ENCODE measurements at regions not wholly inside any gene's neighbourhood (a gene's known extent, or its start where the extent isn't known, plus 50 kb on each side); places are given as distances from the start of the nearest gene placed in this dataset.
"Not testable (repeated sequence)": the region's sequence is repeated elsewhere in the genome, so short reads cannot be mapped to it uniquely, and the experiment has no call there.

- Histone ChIP-seq H3K4me1 (ENCODE audit: control extremely low read depth in 1 of 4, control insufficient read depth in 4 of 4, insufficient read depth in 4 of 4, low read length in 3 of 4) (no peaks in the 10 kb centered on the region), H3K36me3 (ENCODE audit: control insufficient read depth in 4 of 4, insufficient read depth in 4 of 4, low read length in 3 of 4) (no peaks in the 10 kb centered on the region), H3K4me3 (ENCODE audit: control insufficient read depth in 1 of 7, extremely low read depth in 1 of 7, insufficient read depth in 4 of 7, low read depth in 2 of 7, low read length in 6 of 7) (no peak overlapping the region), H3K27ac (ENCODE audit: insufficient read depth in 1 of 2, low read depth in 1 of 2, low read length in 2 of 2, poor library complexity in 1 of 2, severe bottlenecking in 2 of 2) (no peak overlapping the region), H3K27me3 (replicated peaks in 2 of 5; ENCODE audit: control insufficient read depth in 4 of 5, insufficient read depth in 5 of 5, low read length in 4 of 5) (no peaks in the 10 kb centered on the region), H3K9me3 (ENCODE audit: control extremely low read depth in 1 of 5, control insufficient read depth in 4 of 5, insufficient read depth in 2 of 5, low read depth in 1 of 5, low read length in 4 of 5) (no peaks in the 10 kb centered on the region)
- POLR2A ChIA-PET = no interaction called here
- CTCF ChIA-PET = no interaction called here
- no CpG with 5 or more reads among the region's 1 CpG for WGBS (ENCODE audit: insufficient coverage)
- no peak for DNase-seq
Measured at GRCh38 chr7:115600207-115600606, 430.4 kb downstream of the TFEC start.

GRCh38 chr7:115599184-115599583 lies 431.4 kb downstream of the TFEC start:
- 100% methylated on average over 1 of the region's 2 CpGs for WGBS (ENCODE audit: insufficient coverage)
- POLR2A ChIA-PET, DNase-seq: not testable (repeated sequence)

GRCh38 chr7:115597220-115597619 lies 433.3 kb downstream of the TFEC start:
- H3K27ac ChIP-seq (ENCODE audit: insufficient read depth in 1 of 2, low read depth in 1 of 2, low read length in 2 of 2, poor library complexity in 1 of 2, severe bottlenecking in 2 of 2); H3K4me3 ChIP-seq (ENCODE audit: control insufficient read depth in 1 of 7, extremely low read depth in 1 of 7, insufficient read depth in 4 of 7, low read depth in 2 of 7, low read length in 6 of 7); DNase-seq; CTCF ChIA-PET; H3K9me3 ChIP-seq (ENCODE audit: control extremely low read depth in 1 of 5, control insufficient read depth in 4 of 5, insufficient read depth in 2 of 5, low read depth in 1 of 5, low read length in 4 of 5); POLR2A ChIA-PET; H3K4me1 ChIP-seq (ENCODE audit: control extremely low read depth in 1 of 4, control insufficient read depth in 4 of 4, insufficient read depth in 4 of 4, low read length in 3 of 4); H3K27me3 ChIP-seq (replicated peaks in 2 of 5; ENCODE audit: control insufficient read depth in 4 of 5, insufficient read depth in 5 of 5, low read length in 4 of 5); H3K36me3 ChIP-seq (ENCODE audit: control insufficient read depth in 4 of 4, insufficient read depth in 4 of 4, low read length in 3 of 4): not testable (repeated sequence)
- no CpG with 5 or more reads among the region's 2 CpGs for WGBS (ENCODE audit: insufficient coverage)

More at GRCh38 chr7:115599184-115599583, 431.4 kb downstream of the TFEC start:
- H3K27ac ChIP-seq (ENCODE audit: insufficient read depth in 1 of 2, low read depth in 1 of 2, low read length in 2 of 2, poor library complexity in 1 of 2, severe bottlenecking in 2 of 2); H3K27me3 ChIP-seq (replicated peaks in 2 of 5; ENCODE audit: control insufficient read depth in 4 of 5, insufficient read depth in 5 of 5, low read length in 4 of 5); H3K4me1 ChIP-seq (ENCODE audit: control extremely low read depth in 1 of 4, control insufficient read depth in 4 of 4, insufficient read depth in 4 of 4, low read length in 3 of 4); H3K4me3 ChIP-seq (ENCODE audit: control insufficient read depth in 1 of 7, extremely low read depth in 1 of 7, insufficient read depth in 4 of 7, low read depth in 2 of 7, low read length in 6 of 7); CTCF ChIA-PET; H3K36me3 ChIP-seq (ENCODE audit: control insufficient read depth in 4 of 4, insufficient read depth in 4 of 4, low read length in 3 of 4); H3K9me3 ChIP-seq (ENCODE audit: control extremely low read depth in 1 of 5, control insufficient read depth in 4 of 5, insufficient read depth in 2 of 5, low read depth in 1 of 5, low read length in 4 of 5): not testable (repeated sequence)

GRCh38 chr7:115593111-115593510 lies 437.5 kb downstream of the TFEC start:
- Histone ChIP-seq H3K9me3 (ENCODE audit: control extremely low read depth in 1 of 5, control insufficient read depth in 4 of 5, insufficient read depth in 2 of 5, low read depth in 1 of 5, low read length in 4 of 5) (peaks cover 0 to 3% (median 0%) of the 10 kb centered on the region in 5 experiments), H3K36me3 (ENCODE audit: control insufficient read depth in 4 of 4, insufficient read depth in 4 of 4, low read length in 3 of 4) (no peaks in the 10 kb centered on the region), H3K4me1 (ENCODE audit: control extremely low read depth in 1 of 4, control insufficient read depth in 4 of 4, insufficient read depth in 4 of 4, low read length in 3 of 4) (no peaks in the 10 kb centered on the region), H3K27me3 (replicated peaks in 2 of 5; ENCODE audit: control insufficient read depth in 4 of 5, insufficient read depth in 5 of 5, low read length in 4 of 5) (no peaks in the 10 kb centered on the region), H3K4me3 (ENCODE audit: control insufficient read depth in 1 of 7, extremely low read depth in 1 of 7, insufficient read depth in 4 of 7, low read depth in 2 of 7, low read length in 6 of 7) (no peak overlapping the region), H3K27ac (ENCODE audit: insufficient read depth in 1 of 2, low read depth in 1 of 2, low read length in 2 of 2, poor library complexity in 1 of 2, severe bottlenecking in 2 of 2) (no peak overlapping the region)
- ChIA-PET POLR2A (no interaction called here), CTCF (no interaction called here)
- 90% methylated on average over 1 of the region's 2 CpGs for WGBS (ENCODE audit: insufficient coverage)
- no peak for DNase-seq

- POLR2A ChIA-PET = no interaction called here
- no peak overlapping the region for H3K27ac ChIP-seq (ENCODE audit: insufficient read depth in 1 of 2, low read depth in 1 of 2, low read length in 2 of 2, poor library complexity in 1 of 2, severe bottlenecking in 2 of 2)
- DNase-seq = no peak
Measured at GRCh38 chr7:115585015-115585718, 445.4 kb downstream of the TFEC start.

GRCh38 chr7:115582956-115583355 lies 447.6 kb downstream of the TFEC start:
- no peaks in the 10 kb centered on the region for H3K4me1 ChIP-seq (ENCODE audit: control extremely low read depth in 1 of 4, control insufficient read depth in 4 of 4, insufficient read depth in 4 of 4, low read length in 3 of 4)
- CTCF ChIA-PET = interaction anchor here (0.9 kb wide), 1 partner anchor 8 kb away, joined by 3 read pairs; no protein-coding TSS in a partner anchor
- POLR2A ChIA-PET = no interaction called here
- H3K36me3 ChIP-seq (ENCODE audit: control insufficient read depth in 4 of 4, insufficient read depth in 4 of 4, low read length in 3 of 4) = no peaks in the 10 kb centered on the region
- DNase-seq = no peak
- H3K9me3 ChIP-seq (ENCODE audit: control extremely low read depth in 1 of 5, control insufficient read depth in 4 of 5, insufficient read depth in 2 of 5, low read depth in 1 of 5, low read length in 4 of 5) = no peaks in the 10 kb centered on the region
- H3K27me3 ChIP-seq (replicated peaks in 2 of 5; ENCODE audit: control insufficient read depth in 4 of 5, insufficient read depth in 5 of 5, low read length in 4 of 5) = no peaks in the 10 kb centered on the region
- no peak overlapping the region for H3K27ac ChIP-seq (ENCODE audit: insufficient read depth in 1 of 2, low read depth in 1 of 2, low read length in 2 of 2, poor library complexity in 1 of 2, severe bottlenecking in 2 of 2)
- H3K4me3 ChIP-seq (ENCODE audit: control insufficient read depth in 1 of 7, extremely low read depth in 1 of 7, insufficient read depth in 4 of 7, low read depth in 2 of 7, low read length in 6 of 7) = no peak overlapping the region
- no CpG with 5 or more reads among the region's 1 CpG for WGBS (ENCODE audit: insufficient coverage)

More at GRCh38 chr7:115585015-115585718, 445.4 kb downstream of the TFEC start:
- WGBS (ENCODE audit: insufficient coverage) = 100% methylated on average over 4 of the region's 5 CpGs
- Histone ChIP-seq H3K36me3 (ENCODE audit: control insufficient read depth in 4 of 4, insufficient read depth in 4 of 4, low read length in 3 of 4) (no peaks in the 10 kb centered on the region), H3K4me1 (ENCODE audit: control extremely low read depth in 1 of 4, control insufficient read depth in 4 of 4, insufficient read depth in 4 of 4, low read length in 3 of 4) (no peaks in the 10 kb centered on the region), H3K27me3 (replicated peaks in 2 of 5; ENCODE audit: control insufficient read depth in 4 of 5, insufficient read depth in 5 of 5, low read length in 4 of 5) (no peaks in the 10 kb centered on the region), H3K4me3 (ENCODE audit: control insufficient read depth in 1 of 7, extremely low read depth in 1 of 7, insufficient read depth in 4 of 7, low read depth in 2 of 7, low read length in 6 of 7) (no peak overlapping the region), H3K9me3 (ENCODE audit: control extremely low read depth in 1 of 5, control insufficient read depth in 4 of 5, insufficient read depth in 2 of 5, low read depth in 1 of 5, low read length in 4 of 5) (no peaks in the 10 kb centered on the region)
- CTCF ChIA-PET = no interaction called here

GRCh38 chr7:115578576-115578975 lies 452.0 kb downstream of the TFEC start:
- ChIA-PET POLR2A (no interaction called here), CTCF (no interaction called here)
- H3K4me1 ChIP-seq (ENCODE audit: control extremely low read depth in 1 of 4, control insufficient read depth in 4 of 4, insufficient read depth in 4 of 4, low read length in 3 of 4) = no peaks in the 10 kb centered on the region
- 100% methylated on average over 1 of the region's 2 CpGs for WGBS (ENCODE audit: insufficient coverage)
- H3K27ac ChIP-seq (ENCODE audit: insufficient read depth in 1 of 2, low read depth in 1 of 2, low read length in 2 of 2, poor library complexity in 1 of 2, severe bottlenecking in 2 of 2) = no peak overlapping the region
- H3K27me3 ChIP-seq (replicated peaks in 2 of 5; ENCODE audit: control insufficient read depth in 4 of 5, insufficient read depth in 5 of 5, low read length in 4 of 5) = no peaks in the 10 kb centered on the region
- H3K9me3 ChIP-seq (ENCODE audit: control extremely low read depth in 1 of 5, control insufficient read depth in 4 of 5, insufficient read depth in 2 of 5, low read depth in 1 of 5, low read length in 4 of 5) = no peaks in the 10 kb centered on the region
- no peak overlapping the region for H3K4me3 ChIP-seq (ENCODE audit: control insufficient read depth in 1 of 7, extremely low read depth in 1 of 7, insufficient read depth in 4 of 7, low read depth in 2 of 7, low read length in 6 of 7)
- no peaks in the 10 kb centered on the region for H3K36me3 ChIP-seq (ENCODE audit: control insufficient read depth in 4 of 4, insufficient read depth in 4 of 4, low read length in 3 of 4)
- no peak for DNase-seq

Measured in common myeloid progenitor, CD34-positive (primary cell).